Osteocyte (in vitro differentiated cells): ENCODE measurements at regions not wholly inside any gene's neighbourhood (a gene's known extent, or its start where the extent isn't known, plus 50 kb on each side); places are given as distances from the start of the nearest gene placed in this dataset.
"Not testable (repeated sequence)": the region's sequence is repeated elsewhere in the genome, so short reads cannot be mapped to it uniquely, and the experiment has no call there.

ENCODE experiments used
- DNase-seq: peaks from one replicate; pipeline ENCODE4 v3.0.0; 2021; ENCODE audit warnings: mixed read lengths; ENCODE audit not compliant: unreplicated experiment; ENCODE audit errors: extremely low spot score
- H3K27ac Mint-ChIP-seq: one replicate; pipeline ENCODE4 v1.8.0; 2021; ENCODE audit warnings: mild to moderate bottlenecking, mixed read lengths; ENCODE audit not compliant: unreplicated experiment
- H3K27me3 Mint-ChIP-seq: one replicate; pipeline ENCODE4 v1.8.0; 2021; ENCODE audit warnings: mixed read lengths; ENCODE audit not compliant: unreplicated experiment
- H3K36me3 Mint-ChIP-seq: one replicate; pipeline ENCODE4 v1.8.0; 2021; ENCODE audit warnings: mixed read lengths; ENCODE audit not compliant: unreplicated experiment
- H3K4me1 Mint-ChIP-seq: one replicate; pipeline ENCODE4 v1.8.0; 2021; ENCODE audit warnings: mixed read lengths; ENCODE audit not compliant: unreplicated experiment
- H3K4me3 Mint-ChIP-seq: one replicate; pipeline ENCODE4 v1.8.0; 2021; ENCODE audit warnings: mild to moderate bottlenecking, moderate library complexity, mixed read lengths; ENCODE audit not compliant: unreplicated experiment
- H3K9me3 Mint-ChIP-seq: one replicate; pipeline ENCODE4 v1.8.0; 2021; ENCODE audit warnings: mixed read lengths; ENCODE audit not compliant: unreplicated experiment
- TF ChIP-seq, protein P1 (sequence below): fragments of 200-600 bp; sonication (generic); IDR thresholded peaks from 2 replicates; pipeline ENCODE4 v1.5.0; 2021; ENCODE audit warnings: antibody characterized with exemption, mild to moderate bottlenecking, moderate library complexity

DNA sequence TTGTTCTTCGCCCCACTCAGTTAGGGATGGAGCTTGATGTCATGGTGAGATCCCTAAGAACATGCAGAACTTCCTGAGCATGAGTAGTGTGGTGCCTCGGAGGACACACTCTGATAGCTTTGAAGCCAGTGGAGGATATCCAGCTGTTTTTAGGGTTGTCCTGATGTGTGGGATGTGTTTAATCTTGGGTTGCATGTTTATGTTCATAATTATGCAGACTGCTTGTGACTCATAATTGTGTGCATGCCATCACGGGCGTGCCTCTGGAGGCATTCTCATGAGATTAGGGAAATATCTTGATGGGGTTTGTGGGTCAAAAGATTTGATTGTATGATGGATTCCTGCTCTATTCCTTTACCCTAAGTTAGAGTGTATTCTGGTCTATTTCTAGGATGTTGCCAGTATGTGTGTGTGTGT lies 267.4 kb upstream of the PELI2 start:
- Mint-ChIP-seq H3K4me3 (no peak overlapping the region), H3K36me3 (no peaks in the 10 kb centered on the region), H3K27me3 (no peaks in the 10 kb centered on the region), H3K9me3 (no peaks in the 10 kb centered on the region), H3K27ac (peak overlapping the region; percentile 2), H3K4me1 (peaks cover 30% of the 10 kb centered on the region)
- TF ChIP-seq, protein P1, sequence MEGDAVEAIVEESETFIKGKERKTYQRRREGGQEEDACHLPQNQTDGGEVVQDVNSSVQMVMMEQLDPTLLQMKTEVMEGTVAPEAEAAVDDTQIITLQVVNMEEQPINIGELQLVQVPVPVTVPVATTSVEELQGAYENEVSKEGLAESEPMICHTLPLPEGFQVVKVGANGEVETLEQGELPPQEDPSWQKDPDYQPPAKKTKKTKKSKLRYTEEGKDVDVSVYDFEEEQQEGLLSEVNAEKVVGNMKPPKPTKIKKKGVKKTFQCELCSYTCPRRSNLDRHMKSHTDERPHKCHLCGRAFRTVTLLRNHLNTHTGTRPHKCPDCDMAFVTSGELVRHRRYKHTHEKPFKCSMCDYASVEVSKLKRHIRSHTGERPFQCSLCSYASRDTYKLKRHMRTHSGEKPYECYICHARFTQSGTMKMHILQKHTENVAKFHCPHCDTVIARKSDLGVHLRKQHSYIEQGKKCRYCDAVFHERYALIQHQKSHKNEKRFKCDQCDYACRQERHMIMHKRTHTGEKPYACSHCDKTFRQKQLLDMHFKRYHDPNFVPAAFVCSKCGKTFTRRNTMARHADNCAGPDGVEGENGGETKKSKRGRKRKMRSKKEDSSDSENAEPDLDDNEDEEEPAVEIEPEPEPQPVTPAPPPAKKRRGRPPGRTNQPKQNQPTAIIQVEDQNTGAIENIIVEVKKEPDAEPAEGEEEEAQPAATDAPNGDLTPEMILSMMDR, result no peak
- DNase-seq, result no peak

DNA sequence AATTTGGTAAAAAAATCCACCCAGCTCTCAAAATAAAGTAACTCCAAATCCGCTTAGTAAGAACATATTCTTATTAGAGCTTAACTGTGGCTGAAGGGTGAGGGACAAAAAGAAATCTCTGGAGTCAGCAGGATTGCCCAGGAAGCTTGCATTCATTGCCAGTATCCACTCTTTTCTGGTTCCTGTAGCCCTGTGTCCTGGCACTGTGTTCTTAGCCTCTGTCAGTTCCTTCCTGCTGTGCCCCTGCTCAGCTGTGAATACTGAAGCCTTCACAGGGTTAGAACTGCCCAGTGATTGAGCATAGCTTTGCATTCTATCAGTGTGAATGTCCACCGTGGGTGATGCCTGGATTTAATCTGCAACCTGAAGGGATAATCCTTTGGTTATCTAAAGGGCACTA lies 266.9 kb upstream of the PELI2 start:
- Mint-ChIP-seq H3K4me1 (peaks cover 29% of the 10 kb centered on the region), H3K4me3 (no peak overlapping the region), H3K27ac (peak overlapping the region; percentile 2), H3K36me3 (no peaks in the 10 kb centered on the region), H3K27me3 (no peaks in the 10 kb centered on the region), H3K9me3 (no peaks in the 10 kb centered on the region)
- TF ChIP-seq, protein P1, result no peak
- no peak for DNase-seq

DNA sequence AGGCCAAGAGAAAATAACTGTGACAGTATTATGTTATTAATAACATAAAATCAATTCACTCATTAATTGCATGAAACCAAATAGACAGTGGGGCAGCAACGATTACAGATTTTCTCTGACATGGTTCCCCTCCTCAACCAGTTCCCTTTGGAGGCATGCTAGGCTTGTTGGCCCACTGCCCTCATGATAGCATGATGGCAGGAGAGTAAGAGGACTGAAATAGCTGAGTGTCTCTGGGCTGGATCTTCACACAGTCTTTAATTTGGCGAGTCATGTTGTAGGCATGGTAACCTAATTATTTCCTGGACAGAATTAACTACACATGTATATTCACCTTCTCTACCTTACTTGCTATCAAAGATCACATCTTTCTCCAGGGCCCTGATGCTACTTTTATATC lies 266.2 kb upstream of the PELI2 start:
- TF ChIP-seq, protein P1, result no peak
- no peaks in the 10 kb centered on the region for H3K27me3 Mint-ChIP-seq
- no peaks in the 10 kb centered on the region for H3K9me3 Mint-ChIP-seq
- peaks cover 22% of the 10 kb centered on the region for H3K4me1 Mint-ChIP-seq
- no peak overlapping the region for H3K27ac Mint-ChIP-seq
- no peak overlapping the region for H3K4me3 Mint-ChIP-seq
- DNase-seq, result no peak
- no peaks in the 10 kb centered on the region for H3K36me3 Mint-ChIP-seq

DNA sequence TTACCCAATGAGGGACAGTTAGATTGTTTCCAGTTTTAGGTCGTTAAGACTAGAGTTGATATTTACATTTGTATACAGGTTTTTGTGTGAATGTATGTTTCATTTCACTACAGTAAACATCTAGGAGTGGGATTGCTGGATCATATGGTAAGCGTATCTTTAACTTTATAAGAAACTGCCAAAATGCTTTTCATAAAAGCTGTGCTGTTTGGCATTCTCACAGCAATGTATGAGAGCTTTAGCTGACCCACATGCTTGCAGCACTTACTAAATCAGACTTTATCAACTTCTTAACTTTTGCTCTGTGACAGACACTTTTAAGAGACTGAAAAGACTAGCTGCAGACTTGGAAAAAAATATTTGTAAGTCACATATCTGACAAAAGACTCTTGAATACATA lies 262.5 kb upstream of the PELI2 start:
- Mint-ChIP-seq H3K4me3 (no peak overlapping the region), H3K36me3 (no peaks in the 10 kb centered on the region), H3K27ac (no peak overlapping the region), H3K9me3 (peaks cover 18% of the 10 kb centered on the region), H3K4me1 (peaks cover 9% of the 10 kb centered on the region), H3K27me3 (no peaks in the 10 kb centered on the region)
- DNase-seq, result no peak
- TF ChIP-seq, protein P1, result no peak

DNA sequence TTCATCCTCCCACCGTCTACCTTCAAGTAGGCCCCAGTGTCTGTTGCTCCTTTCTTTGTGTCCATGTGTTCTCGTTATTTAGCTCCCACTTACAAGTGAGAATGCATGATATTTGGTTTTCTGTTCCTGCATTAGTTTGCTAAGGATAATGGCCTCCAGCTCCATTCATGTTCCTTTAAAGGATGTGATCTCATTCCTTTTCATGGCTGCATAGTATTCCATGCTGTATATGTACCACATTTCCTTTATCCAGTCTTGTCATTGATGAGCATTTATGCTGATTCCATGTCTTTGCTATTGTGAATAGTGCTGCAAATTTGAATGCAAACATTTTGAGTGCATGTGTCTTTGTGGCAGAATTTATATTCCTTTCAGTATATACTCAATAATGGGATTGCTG lies 259.6 kb upstream of the PELI2 start:
- no peaks in the 10 kb centered on the region for H3K27me3 Mint-ChIP-seq
- H3K27ac Mint-ChIP-seq, result no peak overlapping the region
- TF ChIP-seq, protein P1, result no peak
- H3K4me3 Mint-ChIP-seq, result no peak overlapping the region
- H3K4me1 Mint-ChIP-seq, result no peaks in the 10 kb centered on the region
- peaks cover 28% of the 10 kb centered on the region for H3K9me3 Mint-ChIP-seq
- DNase-seq, result no peak
- peaks cover 2% of the 10 kb centered on the region for H3K36me3 Mint-ChIP-seq

DNA sequence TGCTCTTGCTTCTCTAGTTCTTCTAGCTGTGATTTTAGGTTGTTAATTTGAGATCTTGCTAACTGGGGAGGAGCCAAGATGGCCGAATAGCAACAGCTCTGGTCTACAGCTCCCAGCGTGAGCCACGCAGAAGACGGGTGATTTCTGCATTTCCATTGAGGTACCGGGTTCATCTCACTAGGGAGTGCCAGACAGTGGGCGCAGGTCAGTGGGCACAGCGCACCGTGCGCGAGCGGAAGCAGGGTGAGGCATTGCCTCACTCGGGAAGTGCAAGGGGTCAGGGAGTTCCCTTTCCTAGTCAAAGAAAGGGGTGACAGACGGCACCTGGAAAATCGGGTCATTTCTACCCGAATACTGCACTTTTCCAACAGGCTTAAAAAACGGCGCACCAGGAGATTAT lies 256.6 kb upstream of the PELI2 start:
- H3K9me3 Mint-ChIP-seq, result peaks cover 40% of the 10 kb centered on the region
- DNase-seq, H3K4me3 Mint-ChIP-seq, H3K36me3 Mint-ChIP-seq, H3K27me3 Mint-ChIP-seq, H3K27ac Mint-ChIP-seq, H3K4me1 Mint-ChIP-seq: not testable (repeated sequence)
